Glomerular visceral epithelial cell (primary cell): ENCODE measurements at regions not wholly inside any gene's neighbourhood (a gene's known extent, or its start where the extent isn't known, plus 50 kb on each side); places are given as distances from the start of the nearest gene placed in this dataset.
A peak's percentile ranks its signal among the peaks of the same experiment; 100 is the strongest.

Experiments
- DNase-seq: peaks from one replicate; pipeline ENCODE4 v3.0.0-alpha.2; 2016; ENCODE audit errors: extremely low spot score

DNA sequence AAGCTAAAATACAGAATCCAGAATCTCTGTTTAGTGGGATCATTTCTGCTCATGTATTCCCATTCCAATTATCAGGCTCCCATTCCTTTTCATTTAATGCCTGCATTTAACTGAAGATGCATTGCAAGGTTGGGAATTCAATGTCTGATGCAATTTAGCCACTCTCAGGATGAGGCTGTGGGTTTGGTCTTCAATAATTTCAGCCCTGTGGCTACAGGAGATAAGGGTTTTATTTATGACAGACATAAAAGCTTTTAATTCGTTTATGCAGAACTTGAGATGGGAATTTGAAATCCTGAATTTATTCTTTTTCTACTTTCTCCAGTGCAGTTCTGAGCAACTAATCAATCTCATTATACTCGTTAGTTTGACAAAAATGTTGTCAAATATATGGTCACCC, 1225.9 kb downstream of the PCDH18 start:
- no peak for DNase-seq

- no peak for DNase-seq
Measured at GRCh38 chr4:136302566-136302965, 1229.7 kb downstream of the PCDH18 start.

DNA sequence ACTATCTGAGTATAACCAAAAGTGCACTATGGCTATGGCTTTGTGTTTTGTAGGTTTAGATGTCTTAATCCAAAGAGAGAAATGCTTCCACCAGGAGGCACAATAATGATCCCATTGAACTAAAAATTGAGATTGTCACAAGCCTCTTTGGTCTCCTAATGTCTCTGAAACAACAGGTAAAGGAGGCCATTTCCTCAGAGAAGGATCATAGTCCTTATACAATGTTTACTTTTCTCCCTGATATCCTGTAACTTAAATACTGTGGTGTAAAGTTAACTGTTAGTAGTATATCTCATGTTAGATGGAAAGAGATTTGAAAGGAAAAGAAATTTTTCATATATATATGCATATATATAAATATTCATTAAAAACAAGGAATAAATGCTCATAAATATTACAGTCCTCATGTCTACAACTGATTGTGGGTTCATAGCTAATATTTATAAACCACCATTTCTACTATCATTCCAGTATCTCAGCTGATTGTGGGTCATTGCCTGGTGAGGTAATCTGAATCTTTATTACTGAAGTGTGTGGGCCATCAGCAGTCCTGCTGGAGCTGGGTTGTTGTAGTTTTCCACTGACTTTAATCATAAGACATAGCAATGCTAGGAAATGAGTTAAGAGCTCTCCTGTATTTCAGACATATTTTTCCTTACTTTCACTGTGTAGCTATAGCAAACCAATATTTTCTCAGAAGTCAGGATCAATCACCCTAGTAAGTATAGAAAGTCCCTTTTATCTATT, 1230.4 kb downstream of the PCDH18 start:
- DNase-seq: no peak

GRCh38 chr4:136283977-136284376, 1248.3 kb downstream of the PCDH18 start:
- DNase-seq: no peak

GRCh38 chr4:136281889-136282288, 1250.4 kb downstream of the PCDH18 start:
- DNase-seq: no peak

- no peak for DNase-seq
Measured at GRCh38 chr4:136281307-136281706, 1251.0 kb downstream of the PCDH18 start.

GRCh38 chr4:136277741-136278140, 1254.6 kb downstream of the PCDH18 start:
- no peak for DNase-seq

DNA sequence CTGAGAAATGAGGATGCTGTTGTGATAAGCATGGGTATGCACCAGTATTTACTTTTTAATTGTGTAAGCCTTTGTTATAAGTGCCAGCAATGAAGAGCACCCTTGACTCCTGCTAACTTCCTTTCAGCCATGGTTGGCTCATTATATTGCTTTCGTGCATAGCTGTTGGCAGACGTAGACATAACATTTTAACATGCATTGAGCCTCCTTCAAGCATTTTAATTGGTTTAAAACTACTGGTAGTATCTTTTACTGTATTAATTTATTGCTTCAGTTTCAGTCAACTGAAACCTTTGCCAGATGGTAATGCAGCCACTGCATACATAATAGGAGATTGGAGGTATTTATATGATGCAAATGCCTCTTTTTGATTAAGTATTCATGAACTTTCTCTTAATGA, 1285.4 kb downstream of the PCDH18 start:
- DNase-seq: no peak

DNA sequence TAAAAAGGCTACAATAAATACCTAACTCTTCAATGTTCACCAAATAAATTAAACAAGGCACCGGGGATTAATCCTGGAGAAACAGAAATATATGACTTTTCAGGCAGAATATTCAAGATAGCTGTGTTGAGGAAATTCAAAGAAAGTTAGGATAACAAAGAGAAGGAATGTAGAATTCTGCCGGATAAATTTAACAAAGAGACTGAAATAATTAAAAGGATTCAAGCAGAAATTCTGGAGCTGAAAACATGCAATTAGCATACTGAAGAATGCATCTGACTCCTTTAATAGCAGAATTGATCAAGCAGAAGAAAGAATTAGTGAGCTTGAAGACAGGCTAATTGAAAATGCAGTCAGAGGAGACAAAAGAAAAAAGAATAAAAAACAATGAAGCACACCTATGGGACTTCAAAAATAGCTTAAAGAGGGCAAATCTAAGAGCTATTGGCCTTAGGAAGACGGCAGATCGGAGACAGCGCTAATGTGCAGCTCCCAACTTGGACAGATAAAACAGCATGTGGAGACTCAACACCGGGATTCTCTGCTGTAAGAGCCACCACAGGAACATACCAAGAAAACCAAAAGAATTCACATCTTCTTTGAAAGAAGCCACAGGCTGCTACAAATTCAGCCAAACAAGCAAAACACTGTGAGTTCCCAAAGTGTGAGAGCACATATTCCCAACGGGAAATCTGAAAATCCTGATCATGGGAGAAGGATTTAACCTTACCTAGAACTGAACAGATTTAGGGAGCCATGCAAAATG, 1290.9 kb downstream of the PCDH18 start:
- peak; percentile 37 for DNase-seq

- no peak for DNase-seq
Measured at GRCh38 chr4:136227315-136227714, 1305.0 kb downstream of the PCDH18 start.

DNA sequence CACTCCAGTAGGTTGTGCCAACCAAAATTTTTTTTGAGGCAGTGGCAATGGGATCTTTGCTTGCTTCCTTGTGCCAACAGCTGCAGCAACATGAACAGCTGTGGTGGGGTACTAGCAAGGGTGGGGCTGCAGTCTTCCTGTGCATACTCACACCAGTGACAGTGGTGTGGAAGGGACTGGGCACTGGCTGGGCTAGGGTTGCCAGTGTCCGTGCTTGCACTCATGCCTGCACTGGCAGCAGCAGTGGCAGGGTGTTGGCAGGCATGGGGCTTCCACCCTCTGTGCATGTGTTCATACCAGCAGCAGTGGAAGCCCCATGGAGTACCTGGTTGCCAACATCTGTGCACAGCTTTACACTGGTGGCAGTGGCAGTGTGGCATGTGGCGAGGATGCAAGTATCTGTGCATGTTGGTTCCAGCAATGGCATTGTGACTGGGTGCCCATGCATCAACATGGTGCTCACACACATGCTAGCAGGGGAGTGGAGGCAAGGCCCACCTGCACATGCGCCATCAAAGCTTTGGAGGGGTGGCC, 1312.6 kb downstream of the PCDH18 start:
- DNase-seq: no peak

DNA sequence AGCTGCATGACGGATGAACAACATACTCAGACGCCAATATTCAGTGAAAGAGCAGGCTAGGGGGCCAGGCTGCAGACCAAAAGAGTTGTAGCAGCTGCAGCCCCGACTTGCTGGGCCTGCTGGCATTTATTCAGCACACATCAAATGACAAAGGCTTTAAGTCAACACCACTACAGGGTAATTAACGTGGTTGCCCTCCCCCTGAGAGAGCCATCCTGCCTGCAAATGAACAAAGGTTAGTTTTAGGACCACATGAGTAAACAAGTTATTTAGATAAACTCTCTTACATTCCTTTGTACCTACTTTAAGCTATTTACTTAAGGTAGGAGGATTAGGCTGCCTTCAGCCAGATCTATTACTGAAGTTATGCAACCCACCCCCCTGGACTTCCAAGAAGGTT, 1329.1 kb downstream of the PCDH18 start:
- DNase-seq: no peak

- DNase-seq: no peak
Measured at GRCh38 chr4:136198358-136198757, 1333.9 kb downstream of the PCDH18 start.

DNA sequence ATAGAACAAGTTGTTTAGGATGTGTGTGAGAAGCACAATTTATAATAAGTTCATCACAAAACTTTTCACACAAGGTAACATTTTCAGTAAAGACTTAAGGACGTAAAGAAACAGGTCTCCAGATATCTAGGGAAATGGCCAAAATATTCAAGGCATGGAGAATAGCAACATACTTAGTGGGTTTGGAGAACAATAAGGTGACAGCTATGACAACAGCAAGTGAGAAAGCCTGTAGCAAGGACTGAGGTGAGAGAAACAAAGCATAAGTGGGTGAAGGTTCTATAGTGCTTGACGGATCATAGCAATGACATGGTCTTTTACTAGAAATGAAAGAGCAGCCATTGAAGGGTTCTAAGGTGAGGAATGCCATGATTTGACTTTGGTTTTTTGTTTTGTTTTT, 1337.3 kb downstream of the PCDH18 start:
- no peak for DNase-seq

- DNase-seq: no peak
Measured at GRCh38 chr4:136186650-136187049, 1345.6 kb downstream of the PCDH18 start.

- no peak for DNase-seq
Measured at GRCh38 chr4:136183513-136183912, 1348.8 kb downstream of the PCDH18 start.

DNA sequence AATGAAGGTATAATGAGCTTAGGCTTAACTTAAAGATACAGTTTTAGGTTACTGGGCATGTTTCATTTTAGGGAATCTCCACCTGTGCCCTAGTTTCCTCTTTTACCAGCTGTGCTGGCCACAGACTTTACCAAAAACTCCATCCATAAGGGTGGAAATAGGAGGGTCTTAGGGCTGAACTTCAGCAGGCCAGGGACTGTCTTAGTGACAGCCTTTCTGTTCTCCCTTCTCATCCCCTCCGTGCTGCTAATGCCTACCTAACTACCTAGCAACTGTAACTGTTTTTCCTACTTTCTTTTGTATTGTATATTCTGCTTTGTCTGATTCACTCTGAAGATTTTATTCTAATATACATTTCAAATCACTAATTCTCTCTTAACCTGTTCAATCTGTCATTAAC, 1375.3 kb downstream of the PCDH18 start:
- no peak for DNase-seq

DNA sequence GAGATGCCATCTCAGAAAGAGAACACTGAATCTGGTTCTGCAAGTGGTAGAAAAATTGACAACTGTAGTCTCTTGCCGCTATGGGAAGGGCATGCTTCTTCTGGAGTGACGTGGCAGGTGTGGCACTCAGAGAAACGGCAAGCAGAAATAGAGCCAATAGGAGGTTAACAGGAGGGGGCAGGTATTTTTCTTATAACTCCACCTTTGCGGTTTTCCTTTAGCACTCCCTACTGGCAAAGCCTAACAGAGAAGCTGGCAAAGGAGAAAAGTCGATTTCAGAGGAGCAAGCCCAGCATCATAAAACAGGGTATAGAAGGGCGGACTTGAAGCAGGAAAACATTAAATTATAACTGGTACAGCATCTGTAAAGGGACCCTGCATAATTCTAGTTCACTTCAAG, 1382.2 kb downstream of the PCDH18 start:
- no peak for DNase-seq

DNA sequence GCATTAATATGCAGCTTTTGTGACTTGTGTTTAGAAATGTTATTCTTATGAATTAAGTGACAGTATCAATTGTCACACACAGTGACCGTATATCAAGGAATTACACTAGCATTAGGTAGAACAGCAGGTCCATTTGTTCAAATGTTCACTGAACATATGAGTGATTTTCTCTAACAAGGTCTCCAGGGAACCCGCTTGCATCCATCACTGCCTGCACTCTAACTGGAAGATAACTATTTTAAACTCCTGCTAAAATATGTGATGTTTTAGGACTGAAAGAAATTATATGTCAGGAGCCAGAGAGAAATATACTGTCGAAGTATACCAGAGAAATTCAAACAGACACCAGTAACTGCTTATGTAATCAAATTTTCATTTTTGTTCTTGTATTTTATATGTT, 1395.7 kb downstream of the PCDH18 start:
- DNase-seq: no peak

GRCh38 chr4:136124251-136124745, 1408.0 kb downstream of the PCDH18 start:
- DNase-seq: no peak

GRCh38 chr4:136121426-136121825, 1410.9 kb downstream of the PCDH18 start:
- no peak for DNase-seq

- no peak for DNase-seq
Measured at GRCh38 chr4:136113921-136114320, 1418.4 kb downstream of the PCDH18 start.

- no peak for DNase-seq
Measured at GRCh38 chr4:136112116-136112515, 1420.2 kb downstream of the PCDH18 start.
